ENCODE measurements at regions not wholly inside any gene's neighbourhood (a gene's known extent, or its start where the extent isn't known, plus 50 kb on each side); places are given as distances from the start of the nearest gene placed in this dataset.

GRCh38 chr4:136748165-136748564, 784.1 kb downstream of the PCDH18 start:
- intact Hi-C loops (cut with micrococcal nuclease): no loop called here
- Histone ChIP-seq H2AFZ (ENCODE audit: insufficient read depth, low read depth, low read length, poor library complexity, severe bottlenecking) (no peak overlapping the region), H4K20me1 (ENCODE audit: control insufficient read depth, insufficient read depth, low read length, poor library complexity, severe bottlenecking) (no peaks in the 10 kb centered on the region), H3K9me3 (ENCODE audit: control extremely low read depth in 1 of 3, control insufficient read depth in 2 of 3, insufficient read depth in 1 of 3, low read length in 2 of 3) (peaks cover 0 to 3% (median 2%) of the 10 kb centered on the region in 3 donors), H3K4me1 (ENCODE audit: control insufficient read depth in 2 of 2, insufficient read depth in 2 of 2, low read length in 2 of 2) (no peaks in the 10 kb centered on the region), H3K79me2 (ENCODE audit: control insufficient read depth, insufficient read depth, low read length) (no peaks in the 10 kb centered on the region), H3K36me3 (replicated peaks in 1 of 2; ENCODE audit: control extremely low read depth in 1 of 2, control insufficient read depth in 1 of 2, extremely low read depth in 1 of 2, insufficient read depth in 2 of 2, low read length in 1 of 2) (no peaks in the 10 kb centered on the region), H3K27ac (ENCODE audit: low read length in 2 of 2) (no peak overlapping the region), H3K9ac (ENCODE audit: low read length) (no peak overlapping the region), H3K27me3 (replicated peaks in 1 of 4; ENCODE audit: control extremely low read depth in 1 of 4, control insufficient read depth in 3 of 4, insufficient read depth in 4 of 4, low read length in 3 of 4) (no peaks in the 10 kb centered on the region), H3K4me2 (replicated peaks; ENCODE audit: low read depth, low read length, poor library complexity, severe bottlenecking) (no peak overlapping the region), H3K4me3 (ENCODE audit: control extremely low read depth in 1 of 5, extremely low read depth in 1 of 5, insufficient read depth in 1 of 5, low read depth in 2 of 5, low read length in 4 of 5) (no peak overlapping the region)
- no peak for DNase-seq
- WGBS (ENCODE audit: insufficient coverage): no CpG with 5 or more reads among the region's 1 CpG
- Mint-ChIP-seq H3K9me3 (ENCODE audit: insufficient read depth) (peaks cover 5% of the 10 kb centered on the region), H3K27me3 (no peaks in the 10 kb centered on the region), H3K4me1 (no peaks in the 10 kb centered on the region), H3K27ac (no peak overlapping the region), H3K4me3 (no peak overlapping the region)
- TF ChIP-seq CTCF (IDR thresholded peaks at IDR 0.05): no peak
- TF ChIP-seq EZH2 (IDR thresholded peaks at IDR 0.05; ENCODE audit: borderline replicate concordance, insufficient read depth, low read depth, low read length, poor library complexity, severe bottlenecking): no peak
- POLR2A ChIA-PET: no interaction called here
- CTCF ChIA-PET: no interaction called here
- no peak for ATAC-seq (ENCODE audit: low read depth)

GRCh38 chr4:136743238-136743637, 789.1 kb downstream of the PCDH18 start:
- Mint-ChIP-seq H3K27me3 (no peaks in the 10 kb centered on the region), H3K27ac (no peak overlapping the region), H3K9me3 (ENCODE audit: insufficient read depth) (peaks cover 5% of the 10 kb centered on the region), H3K4me1 (no peaks in the 10 kb centered on the region), H3K4me3 (no peak overlapping the region)
- ATAC-seq (ENCODE audit: low read depth) (no peak), DNase-seq (no peak)
- Histone ChIP-seq H3K9me3 (ENCODE audit: control extremely low read depth in 1 of 3, control insufficient read depth in 2 of 3, insufficient read depth in 1 of 3, low read length in 2 of 3) (peaks cover 0 to 4% (median 2%) of the 10 kb centered on the region in 3 donors), H3K4me3 (ENCODE audit: control extremely low read depth in 1 of 5, extremely low read depth in 1 of 5, insufficient read depth in 1 of 5, low read depth in 2 of 5, low read length in 4 of 5) (no peak overlapping the region), H3K4me1 (ENCODE audit: control insufficient read depth in 2 of 2, insufficient read depth in 2 of 2, low read length in 2 of 2) (no peaks in the 10 kb centered on the region), H3K27ac (ENCODE audit: low read length in 2 of 2) (no peak overlapping the region), H3K79me2 (ENCODE audit: control insufficient read depth, insufficient read depth, low read length) (no peaks in the 10 kb centered on the region), H3K4me2 (replicated peaks; ENCODE audit: low read depth, low read length, poor library complexity, severe bottlenecking) (no peak overlapping the region), H3K27me3 (replicated peaks in 1 of 4; ENCODE audit: control extremely low read depth in 1 of 4, control insufficient read depth in 3 of 4, insufficient read depth in 4 of 4, low read length in 3 of 4) (no peaks in the 10 kb centered on the region), H2AFZ (ENCODE audit: insufficient read depth, low read depth, low read length, poor library complexity, severe bottlenecking) (no peak overlapping the region), H3K36me3 (replicated peaks in 1 of 2; ENCODE audit: control extremely low read depth in 1 of 2, control insufficient read depth in 1 of 2, extremely low read depth in 1 of 2, insufficient read depth in 2 of 2, low read length in 1 of 2) (no peaks in the 10 kb centered on the region), H3K9ac (ENCODE audit: low read length) (no peak overlapping the region), H4K20me1 (ENCODE audit: control insufficient read depth, insufficient read depth, low read length, poor library complexity, severe bottlenecking) (no peaks in the 10 kb centered on the region)
- ChIA-PET POLR2A (no interaction called here), CTCF (no interaction called here)
- intact Hi-C loops (cut with micrococcal nuclease): no loop called here
- 100% methylated on average over 1 of the region's 1 CpG for WGBS (ENCODE audit: insufficient coverage)
- TF ChIP-seq EZH2 (IDR thresholded peaks at IDR 0.05; ENCODE audit: borderline replicate concordance, insufficient read depth, low read depth, low read length, poor library complexity, severe bottlenecking) (no peak), CTCF (IDR thresholded peaks at IDR 0.05) (no peak)
